HG03521 (cell line): ENCODE measurements at regions not wholly inside any gene's neighbourhood (a gene's known extent, or its start where the extent isn't known, plus 50 kb on each side); places are given as distances from the start of the nearest gene placed in this dataset.

Source experiments
- ATAC-seq: cut with Tn5 transposase; IDR thresholded peaks from one replicate; pipeline ENCODE4 v1.9.1; 2021; ENCODE audit warnings: mild to moderate bottlenecking, moderate library complexity; ENCODE audit not compliant: unreplicated experiment

DNA sequence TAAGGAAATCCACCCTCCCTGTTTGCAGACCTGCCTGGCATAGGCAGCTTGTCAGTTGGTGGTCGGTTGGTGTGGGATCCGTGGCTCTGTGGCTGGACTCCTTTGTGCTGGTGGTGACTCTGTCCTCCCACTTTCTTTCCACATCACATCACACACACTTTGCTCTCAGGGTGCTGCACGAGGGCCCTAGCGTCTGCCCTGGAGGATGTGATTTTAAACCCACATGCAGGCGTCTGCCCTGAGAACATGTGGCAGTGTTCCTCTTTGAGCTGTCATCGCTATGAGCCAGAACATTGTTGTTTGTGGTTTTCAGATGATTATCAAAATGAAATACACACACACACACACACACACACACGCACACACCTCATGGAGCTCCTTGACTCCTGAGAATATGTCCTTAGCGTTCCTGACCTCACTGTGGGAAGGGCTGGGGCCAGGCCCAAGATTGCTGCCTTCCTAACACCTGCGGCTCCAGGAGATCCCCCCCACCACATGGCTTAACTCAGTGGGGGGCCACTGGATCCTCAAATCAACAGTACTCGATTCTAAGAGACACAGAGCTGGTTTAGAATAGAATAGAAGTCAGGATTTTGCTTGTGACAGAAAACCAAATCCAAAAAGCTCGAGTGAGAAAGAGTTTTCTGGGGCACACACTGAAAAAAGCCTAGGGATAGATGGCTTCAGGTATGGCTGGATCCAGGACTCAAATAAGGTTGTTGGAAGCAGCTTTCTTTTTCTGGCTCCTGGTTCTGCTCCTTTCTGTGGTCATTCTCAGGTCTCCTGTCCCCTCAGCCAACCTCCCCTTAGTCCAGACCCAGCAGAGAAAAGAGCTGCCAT, 54.8 kb downstream of the RTP5 start:
- no peak for ATAC-seq

GRCh38 chr2:241924909-241925250, 55.4 kb downstream of the RTP5 start:
- no peak for ATAC-seq

- ATAC-seq = no peak
Observed at GRCh38 chr2:241925277-241925676, 55.7 kb downstream of the RTP5 start.

DNA sequence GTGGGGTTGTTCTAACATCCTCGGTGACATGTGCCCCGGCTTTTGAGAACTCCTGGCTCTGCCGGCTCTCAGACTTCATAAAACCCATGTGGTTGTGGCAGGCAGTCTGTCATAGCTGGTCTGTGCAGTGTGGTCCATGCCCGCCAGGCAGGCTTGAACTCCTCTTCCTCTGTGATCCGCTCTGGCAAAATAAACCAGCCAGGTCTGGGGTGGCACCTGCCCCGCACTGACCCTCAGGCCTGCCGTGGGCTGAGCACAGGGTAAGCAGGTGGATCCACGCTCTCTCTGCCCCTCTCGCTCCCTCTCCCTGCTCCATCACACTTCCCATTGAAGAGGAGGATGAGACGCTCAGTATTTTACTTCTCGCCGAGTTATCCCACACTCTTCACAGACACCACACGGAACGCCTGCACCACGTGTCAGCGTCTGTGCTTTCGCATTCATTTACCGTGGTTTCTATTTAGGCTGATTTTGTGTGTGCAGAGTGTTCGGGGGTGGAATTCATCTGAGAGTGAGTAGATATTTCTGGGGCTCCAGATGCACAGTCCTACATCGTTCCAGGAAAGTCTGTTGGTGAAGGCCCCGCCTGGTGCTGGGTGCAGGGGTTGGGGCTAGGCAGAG, 56.4 kb downstream of the RTP5 start:
- ATAC-seq = no peak

DNA sequence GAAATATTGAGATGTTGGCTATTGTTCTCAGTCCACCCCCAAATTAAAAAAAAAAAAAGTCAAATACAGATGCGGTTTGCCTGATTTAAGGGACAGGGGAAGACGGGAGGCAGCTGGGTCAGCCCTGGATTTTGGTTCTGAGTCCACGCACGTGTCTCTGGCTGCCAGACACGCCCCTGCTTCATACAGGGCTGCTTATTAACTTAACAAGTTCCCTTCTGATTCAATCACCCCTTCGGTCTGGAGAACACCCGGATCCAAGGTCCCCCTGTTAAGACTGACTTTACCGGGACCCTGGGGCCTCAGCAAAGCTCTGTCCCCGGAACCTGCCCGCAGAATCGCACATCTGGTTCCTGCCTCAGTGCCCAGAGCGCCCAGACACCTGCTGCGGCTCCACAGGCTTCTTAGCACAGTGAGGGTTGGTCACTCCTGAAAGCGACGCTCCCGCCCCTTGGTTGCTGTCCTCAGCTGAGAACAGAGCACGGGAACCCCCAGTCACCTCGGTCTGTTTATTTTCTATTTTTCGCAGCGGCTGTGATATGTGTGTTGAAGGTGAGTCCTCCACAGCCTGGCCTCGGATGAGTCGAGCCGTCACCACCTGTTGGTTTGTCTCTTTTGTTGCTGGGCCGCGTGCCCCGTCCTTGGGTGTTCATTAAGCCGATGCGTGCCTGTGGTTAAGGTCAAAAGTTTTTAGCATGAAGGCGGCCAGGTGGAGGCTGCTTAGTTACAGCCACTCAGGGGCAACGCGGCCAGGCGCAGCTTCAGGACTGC, 57.2 kb downstream of the RTP5 start:
- ATAC-seq = no peak

- no peak for ATAC-seq
Observed at GRCh38 chr2:241929551-241930490, 60.3 kb downstream of the RTP5 start.

DNA sequence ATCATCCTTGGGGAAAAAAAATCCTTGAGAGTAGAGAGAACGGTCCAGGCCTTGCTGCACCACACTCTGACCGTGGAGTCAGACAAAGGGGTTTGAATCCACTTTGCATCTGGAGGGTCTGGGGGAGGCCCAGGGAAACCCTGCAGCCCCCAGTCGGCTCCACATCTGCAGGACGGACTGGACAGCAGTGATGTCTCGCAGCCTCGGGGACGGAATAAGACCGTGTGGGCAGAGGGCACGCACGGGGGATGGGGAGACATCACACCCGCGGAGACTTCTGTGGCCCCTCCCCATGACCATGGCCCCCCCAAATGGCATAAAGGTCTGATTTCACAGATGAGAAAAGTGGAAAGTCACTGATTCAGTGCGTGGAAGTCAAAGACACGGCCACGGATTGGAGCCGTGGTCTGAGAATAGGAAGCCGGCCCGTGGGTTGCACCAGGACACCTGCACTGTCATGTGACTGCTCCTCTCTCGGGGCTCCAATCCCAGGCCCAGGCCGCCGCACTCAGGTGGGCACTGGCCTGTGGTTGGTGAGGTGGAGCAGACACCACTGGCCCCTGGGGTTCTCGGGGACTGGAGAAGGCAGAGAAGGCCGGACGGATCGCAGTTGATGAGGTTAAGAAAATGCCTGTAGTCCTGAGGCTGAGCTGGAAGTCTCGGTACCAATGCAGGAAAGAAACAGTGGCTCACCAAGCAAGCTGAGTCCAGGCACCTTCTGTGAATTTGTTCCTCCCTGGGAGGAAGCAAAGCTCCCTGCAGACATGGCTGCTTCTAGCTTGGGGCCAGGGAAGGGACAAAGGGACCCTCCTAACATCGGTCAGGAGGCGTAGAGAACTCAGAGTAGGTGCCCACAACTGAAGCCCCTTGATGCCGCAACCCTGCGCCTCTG, 61.8 kb downstream of the RTP5 start:
- no peak for ATAC-seq

- ATAC-seq = no peak
Observed at GRCh38 chr2:241931976-241932898, 62.7 kb downstream of the RTP5 start.

GRCh38 chr2:241932899-241933178, 63.3 kb downstream of the RTP5 start:
- no peak for ATAC-seq

GRCh38 chr2:241933179-241933911, 63.8 kb downstream of the RTP5 start:
- ATAC-seq = no peak

- ATAC-seq = no peak
Observed at GRCh38 chr2:241935314-241935713, 65.8 kb downstream of the RTP5 start.

- ATAC-seq = no peak
Observed at GRCh38 chr2:241935774-241936173, 66.2 kb downstream of the RTP5 start.

DNA sequence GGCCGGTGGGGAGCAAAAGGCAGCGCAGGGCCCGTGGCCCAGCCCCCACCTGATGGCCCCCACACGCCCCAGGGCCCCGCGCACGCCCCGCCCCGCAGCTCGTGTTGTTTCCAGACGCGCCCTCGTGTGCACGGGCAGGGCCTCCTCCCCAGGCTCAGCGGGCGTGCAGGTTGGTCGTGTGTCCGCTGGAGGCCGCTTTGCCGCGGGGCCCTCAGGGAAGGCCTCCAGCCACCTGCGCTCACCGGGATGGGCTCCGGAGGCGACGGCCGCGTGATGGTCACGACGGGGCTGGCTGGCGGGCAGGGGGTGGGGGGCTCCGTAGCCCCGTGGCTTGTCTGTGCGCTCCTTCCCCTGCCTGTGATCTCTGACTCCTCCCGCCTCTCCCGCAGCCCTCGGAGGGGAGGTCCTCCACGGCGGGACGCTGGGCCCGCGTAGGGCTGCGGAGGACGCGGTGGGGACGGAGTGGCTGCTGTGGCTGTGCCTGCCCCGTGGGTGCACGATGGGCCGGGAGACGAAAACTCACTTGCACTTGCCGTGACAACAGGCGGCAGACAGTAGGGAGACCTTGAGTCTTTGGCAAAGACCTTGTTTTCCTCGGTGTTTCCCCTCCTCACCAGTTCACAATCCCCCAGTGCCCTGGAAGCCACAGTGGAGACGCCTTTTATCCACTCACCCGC, 67.1 kb downstream of the RTP5 start:
- no peak for ATAC-seq

- ATAC-seq = no peak
Observed at GRCh38 chr2:241937297-241937696, 67.8 kb downstream of the RTP5 start.

DNA sequence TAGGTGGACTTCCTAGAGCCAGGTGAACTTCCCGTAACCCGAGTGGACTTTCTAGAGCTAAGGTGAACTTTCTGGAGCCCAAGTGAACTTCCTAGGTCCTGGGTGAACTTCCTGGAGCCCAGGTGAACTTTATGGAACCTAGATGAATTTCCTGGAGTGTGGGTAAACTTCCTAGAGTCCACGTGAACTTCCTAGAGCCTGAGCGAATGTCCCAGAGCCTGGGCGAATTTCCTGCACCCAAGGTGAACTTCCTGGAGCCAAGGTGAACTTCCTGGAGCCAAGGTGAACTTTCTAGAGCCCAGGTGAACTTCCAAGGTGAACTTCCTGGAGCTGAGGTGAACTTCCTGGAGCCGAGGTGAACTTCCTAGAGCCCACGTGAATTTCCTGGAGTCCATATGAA, 70.0 kb downstream of the RTP5 start:
- no peak for ATAC-seq

DNA sequence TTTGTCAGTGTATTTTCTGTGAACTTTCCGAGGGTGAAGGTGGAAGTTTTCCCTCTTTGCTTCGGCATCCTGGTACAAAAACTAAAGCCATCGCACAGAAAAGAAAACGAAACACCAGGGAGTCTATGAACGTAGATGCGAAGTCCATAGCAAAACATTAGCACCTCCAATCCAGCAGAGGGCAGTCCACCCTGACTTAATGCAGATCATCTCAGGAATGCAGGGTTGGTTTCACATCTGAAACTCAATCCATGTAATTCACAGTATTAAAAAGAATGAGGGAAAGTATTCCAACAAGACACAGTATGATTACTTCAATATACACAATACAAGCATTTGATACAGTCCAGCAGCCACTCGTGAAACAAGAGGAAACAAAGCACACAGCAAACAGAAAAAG, 70.8 kb downstream of the RTP5 start:
- no peak for ATAC-seq

- ATAC-seq = no peak
Observed at GRCh38 chr2:241941691-241942301, 72.3 kb downstream of the RTP5 start.
